AG08395 (cell line): ENCODE measurements at regions not wholly inside any gene's neighbourhood (a gene's known extent, or its start where the extent isn't known, plus 50 kb on each side); places are given as distances from the start of the nearest gene placed in this dataset.

Source experiments
- DNase-seq: peaks from one replicate; pipeline ENCODE4 v3.0.0; 2012; ENCODE audit warnings: mixed read lengths, low spot score

DNA sequence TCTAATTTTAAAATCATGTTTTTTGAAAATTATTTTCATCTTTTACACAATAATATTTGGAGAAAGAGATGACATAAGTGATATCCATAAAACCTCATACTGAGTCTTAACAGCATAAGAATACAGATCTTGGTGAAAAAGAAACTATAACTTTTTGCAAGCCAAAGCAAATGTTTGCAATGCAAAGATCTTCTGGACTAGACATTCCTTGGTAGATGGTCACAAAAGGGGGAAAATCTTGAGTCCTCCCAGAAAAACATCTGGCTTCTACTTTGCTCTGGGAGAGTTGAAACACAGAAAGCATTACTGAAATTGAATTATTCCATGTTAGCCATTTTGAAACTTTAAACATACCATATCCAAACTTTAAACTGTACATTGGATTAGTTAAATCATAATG lies 308.2 kb downstream of the ANXA1 start:
- DNase-seq = no peak

DNA sequence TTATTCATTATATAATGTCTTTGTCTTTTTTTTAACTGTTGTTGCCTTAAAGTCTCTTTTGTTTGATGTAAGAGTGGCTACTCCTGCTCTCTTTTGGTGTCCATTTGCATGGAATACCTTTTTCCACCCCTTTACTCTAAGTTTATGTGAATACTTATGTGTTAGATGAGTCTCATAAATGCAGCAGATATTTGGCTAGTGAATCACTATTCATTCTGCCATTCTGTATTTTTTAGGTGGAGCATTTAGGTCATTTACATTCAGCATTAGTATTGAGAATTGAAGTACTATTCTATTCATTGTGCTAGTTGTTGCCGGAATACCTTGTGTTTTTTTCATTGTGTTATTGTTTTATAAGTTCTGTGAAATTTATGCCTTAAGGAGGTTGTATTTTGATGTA lies 317.1 kb downstream of the ANXA1 start:
- DNase-seq = no peak

DNA sequence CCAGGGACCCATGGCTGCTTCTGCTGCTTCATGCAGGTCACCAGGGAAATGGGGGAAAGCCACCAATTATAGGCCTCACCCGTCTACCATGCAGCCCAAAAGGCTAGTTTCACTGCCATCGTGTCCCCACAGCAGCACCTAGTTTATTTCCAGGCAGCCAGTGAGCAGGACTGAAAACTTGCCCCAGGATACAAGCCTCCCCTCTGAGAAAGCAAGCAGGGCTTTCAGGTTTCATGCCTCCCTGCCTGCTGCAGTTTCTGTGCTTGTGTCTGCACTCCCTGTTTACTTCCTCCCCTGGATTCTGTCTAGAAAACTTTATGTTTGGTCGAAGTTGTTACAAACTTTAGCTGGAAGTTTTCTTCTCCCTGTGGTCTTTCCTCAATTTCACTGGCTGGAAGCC lies 319.1 kb downstream of the ANXA1 start:
- no peak for DNase-seq

DNA sequence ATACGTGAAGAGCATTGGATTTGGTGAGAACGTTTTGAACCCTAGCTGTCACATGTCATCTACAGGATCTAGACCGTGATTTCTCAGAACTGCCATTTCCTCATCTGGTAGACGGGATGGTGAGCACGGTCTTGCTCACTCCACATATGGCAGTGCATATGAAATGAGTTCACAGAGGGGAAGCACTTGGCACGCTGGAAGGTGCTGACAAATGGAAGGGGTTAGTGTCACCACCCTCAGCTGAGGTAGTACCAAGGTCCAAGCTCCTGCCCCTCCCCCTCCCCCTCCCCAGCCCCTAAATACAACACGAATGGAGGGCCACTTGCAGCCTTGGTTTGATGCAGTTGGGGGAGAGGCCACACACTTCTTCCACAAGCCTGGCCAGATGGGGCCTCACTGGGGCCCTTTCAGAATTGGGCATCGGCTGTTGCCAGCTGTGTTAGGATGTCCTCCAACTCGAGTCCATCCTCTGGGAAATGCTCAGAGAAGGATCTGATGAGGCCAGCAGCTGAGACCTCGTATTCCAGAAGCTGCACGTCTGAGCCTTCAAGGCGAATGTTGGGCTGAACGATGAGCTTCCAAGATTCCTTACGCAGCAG lies 322.4 kb downstream of the ANXA1 start:
- DNase-seq = no peak

DNA sequence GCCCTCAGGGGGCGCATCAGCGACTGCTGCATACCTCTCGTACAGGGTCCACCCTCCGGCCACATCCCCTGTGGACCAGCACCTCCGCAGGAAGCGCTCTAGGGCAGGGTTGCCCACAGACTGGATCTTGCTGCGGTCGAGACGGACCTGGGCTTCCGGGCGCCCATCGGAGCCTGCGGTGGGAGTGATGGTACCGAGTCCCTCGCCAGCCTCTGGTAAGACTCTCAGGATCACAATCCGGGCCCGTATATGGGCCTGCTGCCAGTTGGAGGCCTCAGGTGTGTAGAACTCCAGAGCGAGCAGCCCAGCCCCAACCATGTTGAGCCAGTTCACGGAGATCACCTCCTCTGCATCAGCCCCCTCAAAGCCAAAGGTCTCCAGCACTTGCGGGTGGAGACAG lies 323.0 kb downstream of the ANXA1 start:
- no peak for DNase-seq

DNA sequence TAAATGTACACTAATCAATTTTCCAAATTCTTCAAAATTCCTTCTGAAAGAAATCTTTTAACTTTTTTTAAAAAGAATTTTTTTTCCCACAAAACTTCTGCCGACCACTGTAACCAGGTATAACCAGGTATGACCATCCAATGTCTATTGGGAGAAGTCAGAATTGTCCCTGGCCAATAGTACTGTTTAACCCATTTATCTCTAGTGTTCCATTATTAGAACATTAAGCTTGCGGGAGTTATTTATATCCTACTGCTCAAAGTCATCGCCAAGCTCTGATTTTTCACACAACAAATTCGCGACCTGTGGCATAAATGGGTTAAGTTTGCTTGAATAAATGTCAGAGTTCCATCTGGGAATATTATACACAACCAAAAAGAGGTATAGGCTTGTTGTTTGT lies 343.2 kb downstream of the ANXA1 start:
- no peak for DNase-seq

DNA sequence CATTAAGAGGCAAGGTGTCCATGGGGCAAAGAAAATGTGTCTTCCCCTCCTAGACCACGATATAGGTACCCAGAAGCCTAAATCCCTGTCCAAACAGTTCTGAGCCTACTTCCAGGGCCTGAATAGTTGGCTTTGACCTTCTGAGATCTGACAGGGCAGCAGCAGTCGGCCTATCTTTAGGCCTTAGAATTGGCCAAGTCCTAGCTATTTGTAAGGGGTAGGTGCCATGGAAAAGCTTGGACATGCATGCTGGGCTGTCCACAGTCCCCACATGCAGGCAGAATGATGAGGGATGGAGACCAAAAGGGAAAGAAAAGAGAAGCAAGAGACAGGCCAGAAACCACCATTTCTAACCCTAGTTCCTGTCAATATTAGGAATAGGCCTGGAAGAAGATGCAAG lies 346.1 kb downstream of the ANXA1 start:
- no peak for DNase-seq

DNA sequence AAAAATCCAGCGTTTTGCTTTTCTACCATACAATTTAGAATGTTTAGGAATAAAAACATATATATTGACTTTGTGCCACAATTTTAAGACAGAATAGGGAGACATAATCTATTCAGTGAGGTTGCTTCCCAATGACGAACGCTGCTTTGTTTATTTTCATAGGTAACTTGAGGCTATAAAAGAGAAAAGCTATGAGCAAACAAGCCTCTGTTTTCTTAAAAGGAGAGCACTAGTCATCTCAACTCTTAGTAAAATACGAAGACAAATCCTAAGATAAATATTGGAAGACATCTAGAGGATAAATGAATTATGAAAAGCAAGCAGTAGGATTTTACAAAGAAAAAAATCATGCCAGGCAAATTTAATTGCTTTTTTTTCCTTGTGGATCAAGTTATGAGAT lies 363.6 kb downstream of the ANXA1 start:
- no peak for DNase-seq

DNA sequence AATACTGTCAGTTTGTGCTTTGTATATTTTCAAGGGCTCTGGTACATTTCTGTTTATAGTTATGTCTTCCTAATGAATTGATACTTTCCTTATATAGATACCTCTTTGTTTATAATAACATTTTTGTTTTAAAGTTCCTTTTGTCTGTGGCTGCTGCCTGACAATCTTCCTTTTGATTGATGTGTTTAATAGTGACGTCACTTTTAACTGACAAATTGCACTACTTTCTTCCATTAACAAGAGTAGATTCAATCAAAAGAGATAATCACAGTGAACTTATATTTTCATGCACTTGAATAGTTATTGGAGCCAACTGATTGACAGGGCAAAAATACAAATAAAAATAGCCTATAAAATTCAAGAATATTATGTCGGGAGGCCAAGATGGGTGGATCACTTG lies 371.7 kb downstream of the ANXA1 start:
- DNase-seq = no peak

DNA sequence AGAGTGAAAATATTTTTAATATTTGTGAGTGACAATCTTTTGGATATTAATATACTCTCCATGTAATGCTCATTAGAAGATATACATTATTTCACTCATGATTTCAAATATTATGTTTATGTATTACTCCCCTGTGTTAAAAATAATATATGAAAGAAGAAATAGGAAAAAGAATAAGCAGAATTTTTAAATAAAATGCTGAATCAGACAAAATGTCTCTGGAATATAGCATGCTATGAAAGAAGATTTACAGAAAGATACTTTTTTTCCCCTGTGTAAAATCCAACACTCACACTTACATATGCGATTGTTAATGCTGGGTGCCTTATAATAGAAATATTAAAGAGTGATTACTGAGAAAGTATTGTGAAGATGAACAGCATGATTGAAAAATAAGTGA lies 373.7 kb downstream of the ANXA1 start:
- no peak for DNase-seq

DNA sequence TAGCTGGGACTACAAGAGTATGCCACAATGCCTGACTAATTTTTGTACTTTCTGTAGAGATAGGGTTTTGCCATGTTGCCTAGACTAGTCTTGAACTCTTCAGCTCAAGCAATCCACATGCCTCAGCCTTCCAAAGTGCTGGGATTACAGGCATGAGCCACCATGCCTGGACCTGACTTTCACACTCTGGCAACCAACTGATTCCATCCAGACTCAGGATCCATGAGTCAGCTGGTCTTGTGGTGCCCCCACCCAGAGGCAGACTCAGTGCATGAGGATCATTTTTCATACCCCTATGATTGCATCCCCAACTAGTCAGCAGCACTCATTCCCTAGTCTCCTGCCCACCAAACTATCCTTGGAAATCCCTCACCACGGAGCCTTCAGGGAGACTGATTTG lies 375.9 kb downstream of the ANXA1 start:
- no peak for DNase-seq

DNA sequence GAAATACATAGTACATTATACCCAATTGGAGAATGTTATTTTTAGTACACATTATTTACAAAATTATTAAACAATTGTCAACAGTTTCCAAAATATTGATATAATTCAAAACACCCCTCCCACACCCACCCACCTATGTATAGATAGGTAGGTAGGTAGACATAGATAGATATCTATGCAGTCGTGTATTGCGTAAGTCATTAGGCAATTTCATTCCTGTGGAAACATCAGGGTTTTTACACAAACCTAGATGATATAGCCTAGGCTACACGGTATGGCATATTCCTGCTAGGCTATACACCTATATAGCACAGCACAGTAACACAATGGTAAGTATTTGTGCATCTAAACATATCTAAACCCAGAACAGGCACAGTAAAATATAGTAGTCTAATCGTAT lies 377.3 kb downstream of the ANXA1 start:
- no peak for DNase-seq

DNA sequence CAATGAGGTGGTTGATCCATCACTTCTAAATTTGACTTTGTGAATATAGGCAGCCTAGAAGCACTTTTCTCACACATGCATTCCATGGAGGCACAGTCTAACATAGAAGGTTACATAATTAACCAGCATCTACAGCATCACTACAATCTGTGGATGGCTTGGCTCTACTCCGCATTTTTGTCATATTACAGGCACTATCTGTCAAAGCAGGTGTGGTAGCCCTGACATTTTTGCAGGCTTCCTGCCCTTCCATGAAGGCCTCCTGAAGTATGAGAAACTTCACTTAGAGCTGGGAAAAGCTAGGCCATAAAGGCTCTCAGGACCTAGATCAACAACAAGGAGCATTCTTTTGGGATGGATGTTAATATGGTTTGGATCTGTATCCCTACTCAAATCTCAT lies 378.0 kb downstream of the ANXA1 start:
- DNase-seq = no peak

DNA sequence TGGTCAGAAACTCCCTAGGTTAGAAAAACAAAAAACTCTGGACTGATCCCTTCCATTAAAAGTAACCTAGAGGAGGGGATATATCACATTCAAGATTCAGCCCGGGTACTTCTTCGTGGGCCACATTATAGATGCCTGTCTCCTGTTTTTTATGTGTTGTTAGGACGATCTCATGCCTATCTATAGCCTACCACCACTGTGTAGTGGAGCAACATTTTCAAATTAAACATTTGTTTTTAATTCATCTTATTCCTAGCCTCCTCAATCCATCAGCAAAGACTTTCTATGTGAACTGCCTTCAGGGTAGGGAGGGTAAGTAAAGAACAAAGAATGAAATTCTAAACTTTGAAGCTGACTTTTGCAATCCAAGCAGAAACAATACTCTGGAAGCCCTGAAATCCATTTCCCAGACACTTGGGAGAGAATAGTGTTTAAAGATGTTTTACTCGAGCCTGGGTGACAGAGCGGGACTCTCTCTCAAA lies 379.4 kb downstream of the ANXA1 start:
- DNase-seq = no peak

DNA sequence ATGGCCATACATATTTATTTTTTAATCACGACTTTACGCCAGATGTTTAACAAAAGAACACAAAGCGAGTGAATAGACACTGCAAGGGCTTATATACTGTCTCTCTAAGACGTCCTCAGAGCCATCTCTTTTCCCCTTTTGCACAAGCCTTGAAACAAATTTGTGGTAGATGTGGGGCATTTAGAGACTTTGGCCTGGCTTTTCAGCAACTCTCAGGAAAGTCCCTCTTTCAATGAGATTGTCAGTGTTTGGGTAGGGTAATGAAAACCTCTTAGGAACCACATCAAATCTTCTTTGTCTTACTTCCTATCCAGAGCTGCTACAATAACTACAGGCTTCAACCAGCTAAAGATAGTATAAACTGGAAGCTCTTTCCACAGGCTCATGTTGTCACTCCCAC lies 380.0 kb downstream of the ANXA1 start:
- no peak for DNase-seq

DNA sequence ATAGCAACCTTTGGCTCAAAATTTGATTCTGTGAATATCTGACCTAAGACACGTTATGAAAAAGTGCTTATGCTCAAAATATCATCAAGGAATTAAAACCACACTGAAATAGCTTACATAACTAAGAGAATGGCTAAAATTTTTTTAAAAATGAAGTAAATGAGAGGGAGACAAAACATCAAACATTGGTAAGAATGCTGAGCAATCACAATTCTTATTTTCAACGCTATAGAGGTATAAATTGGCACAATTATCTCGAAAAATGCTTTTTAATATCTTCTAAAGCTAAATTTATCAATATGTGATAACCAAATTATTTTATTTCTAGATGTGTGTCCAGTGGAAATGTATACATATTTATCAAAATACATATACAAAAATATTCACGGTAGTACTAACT lies 381.3 kb downstream of the ANXA1 start:
- no peak for DNase-seq

DNA sequence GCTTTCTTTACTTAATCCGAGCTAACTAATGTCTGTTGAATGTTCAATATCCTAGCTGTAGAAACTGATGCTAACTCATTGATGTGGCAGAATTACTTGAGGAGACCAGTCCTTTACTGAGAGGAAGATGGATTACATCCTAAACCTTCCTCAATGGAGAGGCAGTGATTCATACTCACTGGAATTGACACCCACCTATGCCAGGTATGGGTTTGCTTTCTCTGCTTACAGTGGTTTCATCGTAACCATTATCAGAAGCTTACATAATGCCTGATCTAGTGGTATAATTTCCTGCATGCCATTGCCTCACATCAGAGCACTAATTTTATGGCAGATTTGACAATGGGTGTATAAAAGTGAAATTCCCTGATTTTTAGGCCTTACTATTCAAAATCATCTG lies 384.7 kb downstream of the ANXA1 start:
- no peak for DNase-seq

DNA sequence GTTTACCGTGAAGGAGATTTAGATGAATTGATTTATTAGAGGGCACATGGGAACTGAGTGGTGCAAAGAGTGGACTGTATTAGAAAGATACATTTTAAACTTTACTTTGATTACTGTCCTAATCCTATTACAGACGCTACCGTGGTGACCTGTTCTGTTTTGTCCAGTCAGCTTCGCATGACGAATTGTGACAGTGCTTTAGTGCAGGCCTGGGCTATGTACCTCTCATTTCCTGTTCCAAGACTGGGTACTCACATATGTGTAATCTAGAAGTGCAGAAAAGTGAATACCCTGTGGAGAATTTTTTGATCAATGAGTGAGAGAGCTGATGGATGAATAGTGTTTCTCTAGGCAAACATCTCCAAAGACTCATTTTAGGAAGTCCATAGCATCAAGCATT lies 385.9 kb downstream of the ANXA1 start:
- DNase-seq = no peak

DNA sequence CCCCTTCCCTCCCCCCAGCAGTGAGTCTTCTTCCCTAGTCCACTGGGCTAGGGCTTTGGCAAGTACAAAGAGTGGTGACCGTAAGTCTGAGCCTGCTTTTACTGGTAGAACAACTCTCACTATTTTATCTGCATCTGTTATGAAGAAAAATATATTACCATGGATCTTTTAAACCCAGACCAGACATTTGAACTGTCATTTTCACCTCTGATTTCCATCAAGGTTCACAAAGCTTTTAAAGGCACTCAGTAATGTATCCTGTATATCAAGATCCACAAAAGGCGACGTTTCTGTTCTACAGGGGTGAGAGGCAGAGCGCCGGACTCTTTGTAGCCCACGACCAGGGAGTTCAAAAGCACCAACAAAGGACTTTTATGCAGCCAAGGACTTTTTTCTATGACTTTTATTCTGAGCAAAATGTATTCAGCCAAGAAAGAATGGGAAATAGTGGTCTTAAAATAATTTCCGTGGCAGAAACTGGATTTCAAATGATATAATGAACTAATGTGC lies 388.3 kb downstream of the ANXA1 start:
- DNase-seq = no peak

DNA sequence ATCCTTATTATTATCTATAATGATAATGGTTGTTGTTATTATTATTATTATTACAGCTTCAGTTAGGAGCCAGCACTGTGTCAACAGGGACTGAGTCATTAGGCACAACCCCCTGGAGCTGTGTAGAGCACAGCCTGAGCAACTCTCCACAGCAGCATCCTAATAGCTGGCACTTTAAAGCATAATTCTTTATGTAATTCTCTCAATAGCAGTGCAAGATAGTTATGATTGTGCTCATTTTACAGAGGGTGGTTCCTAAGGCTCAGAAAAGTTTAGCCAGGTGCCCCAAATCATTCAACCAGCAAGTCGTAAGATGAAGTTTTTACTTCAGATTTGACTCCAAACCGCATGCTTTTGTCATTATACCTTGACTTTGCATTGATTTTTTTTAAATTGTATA lies 390.3 kb downstream of the ANXA1 start:
- DNase-seq = no peak

DNA sequence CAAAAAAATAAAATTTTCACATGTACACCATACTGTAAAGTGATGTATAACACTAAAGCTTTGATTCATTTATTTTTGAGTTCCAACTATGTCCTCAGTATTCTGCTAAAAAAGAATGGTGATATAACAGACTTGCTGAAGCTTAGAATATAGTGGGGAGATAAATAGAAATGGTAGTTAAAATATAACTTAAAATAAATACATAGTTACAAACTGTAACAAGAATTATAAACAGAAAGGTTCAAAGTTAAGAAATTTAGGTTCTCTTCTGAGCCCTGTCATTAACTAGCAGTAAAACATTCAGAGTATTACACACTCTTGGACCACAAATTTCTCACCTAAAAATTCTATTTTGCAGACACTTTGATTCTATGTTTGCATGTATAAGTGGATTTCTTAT lies 392.1 kb downstream of the ANXA1 start:
- DNase-seq = no peak

DNA sequence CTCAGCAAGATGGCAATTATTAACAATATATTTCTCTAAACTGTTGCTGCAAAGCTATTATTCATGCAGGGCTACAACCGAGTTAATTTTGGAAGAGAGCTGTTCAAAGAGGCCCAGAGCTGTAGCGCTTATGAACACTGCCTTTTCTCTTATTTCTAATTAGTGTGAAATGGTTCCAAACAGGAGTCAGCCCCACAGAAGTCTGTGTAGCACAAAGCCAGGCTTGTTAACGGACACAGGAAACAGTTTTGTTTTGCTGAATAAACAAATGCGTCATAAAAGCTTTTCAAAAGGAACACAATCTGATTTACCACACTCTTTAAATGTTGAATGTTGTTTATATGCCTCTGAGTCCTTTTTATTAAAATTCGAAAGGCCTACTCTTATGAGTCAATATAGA lies 396.5 kb downstream of the ANXA1 start:
- DNase-seq = no peak

DNA sequence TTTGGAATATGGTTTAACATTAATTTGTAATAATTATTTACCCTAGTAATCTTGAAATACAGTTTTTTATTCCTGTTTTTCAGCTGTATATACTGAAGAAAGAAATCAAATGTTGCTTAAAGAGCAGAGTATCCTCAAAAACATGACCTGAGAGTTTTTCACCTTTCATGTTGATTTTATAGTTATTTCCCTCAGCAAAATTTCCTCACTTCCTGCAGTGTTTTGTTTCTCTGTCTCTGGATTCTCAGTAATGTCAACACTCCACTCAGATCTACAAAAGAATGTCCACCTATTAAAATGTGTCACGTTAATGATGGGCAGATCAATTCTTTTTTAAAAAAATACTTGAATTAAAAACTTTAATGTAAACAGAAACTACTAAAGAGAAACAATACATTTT lies 398.3 kb downstream of the ANXA1 start:
- DNase-seq = no peak

DNA sequence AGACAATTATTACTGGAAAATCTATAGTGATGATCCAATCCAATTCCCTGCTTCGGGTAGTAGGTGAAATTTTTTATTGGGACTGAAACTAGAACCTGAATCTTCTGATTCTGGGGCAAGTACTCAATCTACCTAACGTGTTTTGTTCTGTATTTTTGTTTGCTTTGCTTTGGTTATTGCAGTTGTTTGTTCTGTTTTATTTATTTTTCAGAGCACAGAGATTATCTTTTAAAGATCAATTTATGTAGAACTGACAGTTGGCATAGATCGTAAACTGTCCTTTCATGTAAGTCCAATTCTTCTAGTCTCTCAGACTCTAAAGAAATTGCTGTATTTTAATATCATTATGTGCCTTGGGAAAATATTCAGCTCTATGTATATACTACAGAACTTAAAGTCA lies 401.6 kb downstream of the ANXA1 start:
- DNase-seq = no peak

DNA sequence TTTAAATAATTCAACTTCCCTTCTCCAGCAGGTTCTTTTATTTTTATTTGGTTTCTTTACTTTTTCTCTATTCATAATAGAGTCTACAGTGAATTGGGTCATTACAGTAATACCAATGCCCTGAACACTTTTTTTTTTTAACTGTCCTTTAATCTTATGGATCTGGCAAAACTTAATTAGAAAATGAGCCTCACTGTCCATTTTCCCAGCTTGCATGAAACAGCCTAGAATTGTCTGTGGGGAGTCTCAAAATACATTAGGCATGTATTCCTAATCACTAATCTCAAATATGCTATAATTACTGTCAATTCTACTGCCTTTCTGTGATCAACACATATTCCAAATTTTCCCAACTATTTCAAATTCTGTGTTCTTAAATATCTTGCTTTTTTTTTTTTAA lies 406.8 kb downstream of the ANXA1 start:
- no peak for DNase-seq
